HG03558 (cell line): ENCODE measurements at regions not wholly inside any gene's neighbourhood (a gene's known extent, or its start where the extent isn't known, plus 50 kb on each side); places are given as distances from the start of the nearest gene placed in this dataset.
"Not testable (repeated sequence)": the region's sequence is repeated elsewhere in the genome, so short reads cannot be mapped to it uniquely, and the experiment has no call there.

Experiments used
- ATAC-seq: cut with Tn5 transposase; IDR thresholded peaks from one replicate; pipeline ENCODE4 v1.9.1; 2021; ENCODE audit warnings: moderate number of reproducible peaks; ENCODE audit not compliant: unreplicated experiment; ENCODE audit errors: extremely low read depth

DNA sequence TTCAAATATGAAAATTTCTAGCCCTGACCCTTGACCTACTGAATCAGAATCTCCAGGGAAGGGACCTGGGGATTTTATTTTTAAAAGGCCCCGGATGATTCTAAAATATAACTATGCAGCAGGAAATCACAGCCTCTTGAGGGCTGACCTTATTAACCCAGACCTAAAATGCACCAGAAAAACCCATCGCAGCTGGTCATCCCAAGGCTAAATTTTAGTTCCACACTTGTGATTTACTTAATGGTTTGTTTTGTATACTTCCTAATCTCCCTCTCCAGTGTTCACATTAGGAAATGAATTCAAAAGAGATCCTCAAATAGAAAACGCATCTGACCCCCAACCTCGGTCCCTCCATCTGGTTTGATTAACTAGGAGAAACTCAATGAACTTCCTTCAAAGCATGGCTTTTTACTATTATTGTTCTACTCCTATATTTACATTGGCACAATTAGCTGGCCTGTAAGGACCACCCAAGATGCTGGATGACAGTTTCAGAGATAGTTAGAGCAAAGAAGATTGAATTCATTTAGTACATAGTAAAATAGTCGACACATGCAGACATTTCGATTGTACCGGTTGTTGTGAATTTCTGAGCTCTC is 147.8 kb upstream of the MED14 start:
- ATAC-seq, result no peak

DNA sequence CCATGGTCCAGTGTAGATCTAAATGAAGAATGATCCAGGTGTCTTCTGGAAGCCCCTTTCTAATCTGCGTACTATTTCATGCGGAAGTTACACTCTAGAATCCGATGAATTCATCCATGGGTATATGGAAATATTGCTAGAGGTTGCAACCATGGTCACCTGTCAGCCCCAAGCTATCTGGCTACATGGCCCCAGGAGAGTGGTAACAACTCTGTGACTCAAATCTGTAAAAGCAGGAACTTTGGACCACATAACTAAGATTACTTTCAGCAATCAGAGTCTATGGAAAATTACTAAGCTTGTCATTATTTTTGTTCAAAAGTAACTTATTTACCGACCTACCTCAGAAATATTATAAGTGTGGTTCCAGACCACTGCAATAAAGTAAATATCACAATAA is 150.6 kb upstream of the MED14 start:
- no peak for ATAC-seq

DNA sequence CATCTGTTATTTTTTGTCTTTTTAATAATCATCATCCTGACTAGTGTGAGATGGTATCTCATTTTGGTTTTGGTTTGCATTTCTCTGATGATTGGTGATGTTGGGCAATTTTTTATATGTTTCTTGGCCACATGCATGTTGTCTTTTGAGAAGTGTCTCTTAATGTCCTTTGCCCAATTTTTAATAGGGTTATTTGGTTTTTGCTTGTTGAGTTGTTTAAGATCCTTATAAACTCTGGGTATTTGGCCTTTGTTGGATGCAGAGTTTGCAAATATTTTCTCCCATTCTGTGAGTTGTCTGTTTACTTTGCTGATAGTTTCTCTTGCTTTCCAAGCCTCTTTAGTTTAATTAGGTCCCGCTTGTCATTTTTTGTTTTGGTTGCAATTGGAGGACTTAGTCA is 152.1 kb upstream of the MED14 start:
- ATAC-seq, result no peak

DNA sequence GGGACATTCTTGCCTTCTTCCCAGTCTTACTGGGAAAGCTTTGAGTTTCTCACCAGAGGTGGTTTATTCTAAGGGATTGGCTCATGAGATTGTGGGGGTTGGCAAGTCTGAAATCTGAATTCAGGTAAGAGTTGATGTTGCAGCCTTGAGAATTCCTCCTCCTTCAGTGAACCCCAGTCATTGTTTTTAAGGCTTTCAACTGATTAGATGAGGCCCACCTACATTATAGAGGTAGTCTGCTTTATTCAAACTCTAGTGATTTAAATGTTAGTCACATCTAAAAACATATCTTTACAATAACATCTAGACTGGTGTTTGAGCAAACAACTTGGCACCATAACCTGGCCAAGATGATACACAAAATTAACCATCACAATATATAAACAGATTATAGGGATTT is 156.5 kb upstream of the MED14 start:
- no peak for ATAC-seq

DNA sequence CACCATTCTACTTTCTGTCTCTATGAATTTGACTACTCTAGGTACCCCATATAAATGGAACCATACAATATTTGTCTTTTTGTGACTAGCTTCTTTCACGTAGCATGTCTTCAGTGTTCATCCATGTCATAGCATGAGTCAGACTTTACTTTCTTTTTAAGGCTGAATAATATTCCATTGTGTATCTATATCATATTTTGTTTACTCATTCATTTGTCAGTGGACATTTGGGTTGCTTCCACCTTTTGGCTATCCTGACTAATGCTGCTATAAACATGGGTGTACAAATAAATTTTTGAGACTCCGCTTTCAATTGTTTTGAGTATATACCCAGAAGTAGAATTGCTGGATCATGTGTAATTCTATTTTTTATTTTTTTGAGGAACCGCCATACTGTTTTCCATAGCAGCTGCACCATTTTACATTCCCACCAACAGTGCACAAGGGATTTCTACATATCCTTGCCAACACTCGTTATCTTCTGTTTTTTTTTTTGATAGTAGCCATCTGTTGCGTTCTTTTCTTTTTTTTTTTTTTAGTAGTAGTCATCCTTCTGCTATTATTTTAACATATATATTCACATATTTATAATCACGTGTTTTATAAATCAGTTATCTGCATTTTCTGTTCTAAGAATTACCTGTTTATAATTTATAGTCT is 158.0 kb upstream of the MED14 start:
- no peak for ATAC-seq

DNA sequence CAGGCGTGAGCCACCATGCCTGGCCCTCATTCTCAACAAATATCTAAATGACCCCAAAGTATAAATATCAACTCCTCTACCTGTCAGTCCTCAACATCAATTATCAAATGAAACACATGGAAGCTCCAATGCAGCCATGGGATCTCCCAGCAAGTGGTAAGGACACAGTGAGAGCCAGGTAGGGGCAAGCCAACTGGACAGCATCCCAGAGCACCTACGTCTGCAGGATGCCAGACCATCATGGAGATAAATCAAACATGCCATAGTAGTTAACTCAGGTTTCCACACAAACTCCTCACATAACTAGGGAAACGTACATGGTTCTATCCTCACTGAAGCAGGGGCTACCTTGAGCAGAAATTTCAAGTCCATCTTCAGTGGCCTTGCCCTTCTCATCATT is 159.9 kb upstream of the MED14 start:
- ATAC-seq, result no peak

DNA sequence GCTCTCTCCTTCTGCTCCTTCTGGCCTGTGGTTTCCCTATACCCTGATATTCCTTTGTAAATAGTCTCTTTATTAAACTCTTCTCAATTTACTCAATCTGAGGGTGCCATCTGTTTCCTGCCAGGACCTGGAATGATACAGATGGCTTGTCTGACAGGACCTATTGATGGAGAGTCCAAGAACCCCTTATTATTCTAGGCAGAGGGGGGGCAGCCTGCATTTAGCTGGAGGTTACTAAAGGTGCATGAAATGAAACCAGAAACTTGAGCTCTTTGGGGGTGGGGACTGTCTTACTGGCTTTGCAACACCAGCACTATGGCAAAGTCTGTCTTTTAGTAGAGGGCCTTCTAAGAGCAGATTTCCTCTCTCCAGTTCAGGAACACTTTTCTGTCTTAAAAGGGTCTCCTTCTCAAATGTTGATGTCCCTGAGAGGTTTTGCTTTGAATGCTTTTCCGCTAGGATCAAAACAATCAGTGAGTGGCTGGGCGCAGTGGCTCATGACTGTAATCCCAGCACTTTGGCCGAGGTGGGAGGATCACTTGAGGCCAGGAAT is 162.5 kb upstream of the MED14 start:
- ATAC-seq, result no peak

DNA sequence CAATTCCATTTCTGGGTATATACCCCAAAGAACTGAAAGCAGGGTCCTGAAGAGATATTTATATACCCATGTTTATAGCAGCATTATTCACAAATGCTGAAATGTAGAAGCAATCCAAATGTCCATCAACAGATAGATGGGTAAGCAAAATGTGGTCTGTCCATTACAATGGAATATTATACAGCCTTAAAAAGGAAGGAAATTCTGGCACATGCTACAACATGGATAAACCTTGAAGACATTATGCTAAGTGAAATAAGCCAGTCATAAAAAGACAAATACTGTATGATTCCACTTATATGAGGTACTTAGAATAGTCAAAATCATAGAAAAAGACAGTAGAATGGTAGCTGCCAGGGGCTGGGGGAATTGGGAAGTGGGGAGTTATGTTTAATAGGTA is 169.4 kb upstream of the MED14 start:
- not testable (repeated sequence) for ATAC-seq

DNA sequence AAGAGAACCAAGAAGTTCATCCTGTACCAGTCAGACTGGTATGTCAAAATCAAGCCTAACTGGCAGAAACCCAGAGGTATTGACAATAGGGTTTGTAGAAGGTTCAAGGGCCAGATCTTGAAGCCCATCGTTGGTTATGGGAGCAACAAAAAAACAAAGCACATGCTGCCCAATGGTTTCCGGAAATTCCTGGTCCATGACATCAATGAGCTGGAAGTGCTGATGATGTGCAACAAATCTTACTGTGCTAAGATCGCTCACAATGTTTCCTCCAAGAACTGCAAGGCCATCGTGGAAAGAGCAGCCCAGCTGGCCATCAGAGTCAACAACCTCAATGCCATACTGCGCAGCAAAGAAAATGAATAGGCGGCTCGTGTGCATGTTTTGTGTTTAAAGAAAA is 172.7 kb upstream of the MED14 start:
- ATAC-seq, result no peak

DNA sequence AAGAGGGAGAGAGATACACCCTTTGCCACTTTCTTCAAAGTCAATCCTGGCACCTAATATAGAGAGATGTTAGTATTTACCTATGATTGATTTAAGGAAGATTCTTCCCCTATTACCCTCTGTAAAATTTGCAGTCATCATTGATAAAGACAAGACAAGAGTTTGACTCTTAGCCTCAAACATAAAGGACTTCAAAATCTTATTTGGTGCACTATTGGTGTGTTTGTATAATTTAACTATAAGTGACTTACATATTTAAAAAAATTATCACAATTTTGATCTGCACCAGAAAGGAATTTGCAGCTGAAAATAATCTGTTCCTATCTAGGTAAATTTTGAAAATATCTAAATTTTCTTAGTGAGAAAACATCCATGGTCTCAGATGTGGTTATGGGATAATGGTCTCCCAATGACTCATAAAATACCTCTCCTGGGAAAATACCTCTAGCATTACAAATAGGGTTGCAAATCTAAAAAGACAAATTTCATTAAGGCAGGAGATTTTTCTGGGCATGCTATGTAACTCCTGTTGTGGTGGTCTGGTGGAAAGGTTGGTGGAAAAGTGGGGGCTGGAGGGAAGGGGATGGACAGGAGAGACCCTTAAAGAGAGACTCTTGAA is 173.6 kb upstream of the MED14 start:
- no peak for ATAC-seq

DNA sequence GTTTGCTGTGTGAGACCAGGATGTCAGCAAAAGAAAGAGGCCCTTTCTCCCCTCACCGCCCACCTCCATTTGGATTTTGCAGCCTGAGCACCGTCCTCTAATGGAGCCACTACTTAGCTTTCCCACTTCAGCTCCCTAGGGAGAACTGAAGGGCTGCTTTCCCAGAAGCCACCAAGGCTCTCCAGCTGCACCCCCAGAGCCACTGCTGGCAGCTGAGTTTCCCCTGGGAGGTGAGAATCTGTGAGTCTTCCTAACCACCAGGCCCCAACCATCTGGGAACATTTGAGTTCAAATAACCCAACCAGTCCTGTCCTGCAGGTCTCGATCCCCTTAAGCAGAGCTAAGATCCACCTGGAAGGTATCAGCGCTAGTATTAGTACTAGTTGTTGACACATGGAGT is 173.1 kb upstream of the USP9X start:
- ATAC-seq, result no peak

DNA sequence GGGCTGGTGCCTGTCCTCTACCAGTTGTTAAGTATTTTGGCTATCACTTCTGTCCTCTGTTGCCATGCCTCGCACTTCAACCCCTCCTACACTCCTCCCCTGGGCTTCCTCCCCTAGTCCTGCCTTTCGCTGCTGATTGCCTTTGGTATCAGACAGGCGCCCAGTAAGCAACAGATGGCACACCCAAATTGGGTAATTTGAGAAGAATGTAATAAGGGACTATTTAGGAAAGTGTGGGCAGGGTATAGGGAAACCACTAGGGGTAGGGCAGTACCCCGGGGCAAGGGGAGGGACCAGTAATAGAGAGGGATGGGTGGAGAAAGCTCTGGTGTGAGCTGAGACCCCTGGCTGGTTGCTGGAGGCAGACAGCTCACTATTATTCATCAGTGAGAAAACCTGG is 172.7 kb upstream of the USP9X start:
- no peak for ATAC-seq

DNA sequence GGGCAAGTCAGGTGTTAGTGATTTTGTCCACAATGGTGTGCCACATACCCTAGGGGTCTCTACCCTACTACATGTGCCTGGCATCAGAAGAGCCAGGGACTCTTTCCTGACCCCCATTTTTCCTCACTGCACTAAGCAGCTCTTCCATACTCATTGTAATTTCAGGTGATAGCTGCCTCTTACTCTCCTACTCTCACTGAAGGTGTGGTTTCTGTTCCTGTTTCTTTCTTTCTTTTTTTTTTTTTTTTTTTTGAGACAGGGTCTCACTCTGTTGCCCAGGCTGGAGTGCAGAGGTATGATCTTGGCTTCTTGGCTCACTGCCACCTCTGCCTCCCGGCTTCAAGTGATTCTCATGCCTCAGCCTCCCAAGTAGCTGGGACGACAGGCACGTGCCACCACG is 164.9 kb upstream of the USP9X start:
- ATAC-seq, result no peak

DNA sequence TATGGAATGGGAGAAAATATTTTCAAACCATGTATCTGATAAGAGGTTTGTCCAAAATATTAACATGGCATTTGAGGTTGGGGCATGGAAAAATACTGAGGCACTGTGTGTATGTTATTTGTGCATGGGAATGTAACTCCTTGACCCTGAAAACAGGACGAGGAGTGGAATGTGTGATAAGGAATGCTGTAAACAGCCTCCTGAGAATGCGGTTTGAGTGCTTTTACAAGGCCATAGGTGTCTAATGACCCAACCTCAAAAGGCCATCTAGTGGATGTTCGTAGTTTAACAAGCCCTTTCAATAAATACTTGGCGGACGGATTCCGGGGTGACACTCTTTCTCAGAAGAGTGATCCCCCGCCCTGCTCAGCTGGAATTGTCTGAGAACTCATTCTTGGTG is 162.9 kb upstream of the USP9X start:
- no peak for ATAC-seq

DNA sequence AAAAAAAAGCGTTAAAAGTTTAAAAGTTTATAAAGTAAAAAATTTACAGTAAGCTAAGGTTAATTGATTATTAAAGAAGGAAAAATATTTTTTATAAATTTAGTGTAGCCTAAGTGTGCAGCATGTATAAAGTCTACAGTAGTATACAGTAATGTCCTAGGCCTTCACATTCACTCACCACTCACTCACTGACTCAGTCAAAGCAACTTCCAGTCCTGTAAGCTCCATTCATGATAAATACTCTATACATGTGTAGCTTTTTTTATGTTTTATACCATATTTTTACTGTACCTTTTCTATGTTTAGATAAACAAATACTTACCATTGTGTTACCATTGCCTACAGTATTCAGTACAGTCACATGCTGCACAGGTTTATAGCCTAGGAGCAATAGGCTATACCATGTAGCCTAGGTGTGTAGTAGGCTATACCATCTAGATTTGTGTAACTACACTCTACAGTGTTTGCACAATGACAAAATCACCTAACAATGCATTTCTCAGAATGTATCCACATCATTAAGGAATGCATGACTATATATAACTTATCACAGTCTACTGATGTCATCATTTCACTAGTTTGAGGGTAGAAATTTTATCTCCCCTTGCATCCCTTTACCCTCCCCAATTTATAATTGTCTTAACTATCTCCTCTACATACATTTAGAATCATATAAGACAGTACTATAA is 158.4 kb upstream of the USP9X start:
- not testable (repeated sequence) for ATAC-seq

DNA sequence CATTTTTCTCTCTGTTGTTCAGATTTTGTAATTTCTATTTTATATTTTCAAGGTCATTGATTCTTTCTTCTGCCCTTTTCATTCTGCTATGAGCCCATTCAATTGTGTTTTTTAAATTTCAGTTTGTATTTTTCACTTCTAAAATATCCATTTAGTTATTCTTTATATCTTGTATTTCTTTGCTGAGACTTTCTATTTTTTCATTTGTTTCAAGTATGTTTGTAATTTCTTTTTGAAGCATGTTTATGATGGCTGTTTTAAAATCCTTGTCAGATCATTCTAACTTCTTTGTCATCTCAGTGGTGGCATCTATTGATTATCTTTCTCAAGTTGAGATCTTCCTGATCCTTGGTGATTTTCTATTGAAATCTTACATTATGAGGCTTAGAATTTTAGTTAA is 157.2 kb upstream of the USP9X start:
- ATAC-seq, result no peak

DNA sequence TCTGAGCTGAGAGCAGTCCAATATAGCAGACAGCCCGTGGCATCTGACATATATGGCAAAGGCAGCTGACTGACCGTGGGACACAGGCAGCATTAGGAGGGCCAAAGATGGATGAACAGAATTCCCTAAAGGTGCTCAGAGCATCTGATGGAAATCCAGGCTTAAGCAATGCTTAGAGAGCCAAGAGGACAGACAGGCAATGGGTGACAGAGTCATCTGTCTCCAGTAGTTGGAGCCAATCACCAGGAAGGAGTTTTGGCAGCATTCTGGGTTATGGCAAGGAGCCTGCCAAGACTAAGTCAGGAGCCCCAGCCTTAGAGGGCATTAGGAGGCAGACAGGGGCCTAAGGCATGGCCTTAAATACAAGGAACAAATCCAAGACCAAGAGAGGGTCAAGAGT is 153.3 kb upstream of the USP9X start:
- no peak for ATAC-seq

DNA sequence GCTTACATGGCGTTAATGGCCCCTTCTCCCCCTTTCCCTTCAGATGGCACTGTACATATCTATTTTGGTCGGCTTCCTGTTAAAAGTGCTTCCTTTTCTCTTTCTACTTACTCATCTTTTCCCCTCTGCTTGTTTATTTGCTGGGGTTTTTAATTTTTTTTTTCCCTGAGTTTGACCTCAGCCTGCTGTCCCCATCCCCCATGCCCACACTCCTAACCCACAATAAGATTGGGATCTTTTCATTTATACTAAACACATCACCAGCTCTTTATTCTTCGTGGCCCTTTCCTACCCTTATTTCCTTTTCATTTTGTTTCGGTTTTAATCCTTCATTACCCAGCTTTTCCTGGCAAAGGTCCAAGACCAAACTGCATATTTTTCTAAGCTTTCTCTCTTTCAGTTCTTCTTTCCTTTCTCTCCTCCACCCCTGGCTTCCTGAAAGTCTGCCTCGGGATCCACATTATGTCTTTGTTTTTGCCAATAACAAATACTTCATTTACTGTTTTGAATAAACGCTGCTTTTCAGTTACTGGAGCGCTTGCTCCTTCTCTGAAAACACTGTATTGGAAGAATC is 152.0 kb upstream of the USP9X start:
- no peak for ATAC-seq

DNA sequence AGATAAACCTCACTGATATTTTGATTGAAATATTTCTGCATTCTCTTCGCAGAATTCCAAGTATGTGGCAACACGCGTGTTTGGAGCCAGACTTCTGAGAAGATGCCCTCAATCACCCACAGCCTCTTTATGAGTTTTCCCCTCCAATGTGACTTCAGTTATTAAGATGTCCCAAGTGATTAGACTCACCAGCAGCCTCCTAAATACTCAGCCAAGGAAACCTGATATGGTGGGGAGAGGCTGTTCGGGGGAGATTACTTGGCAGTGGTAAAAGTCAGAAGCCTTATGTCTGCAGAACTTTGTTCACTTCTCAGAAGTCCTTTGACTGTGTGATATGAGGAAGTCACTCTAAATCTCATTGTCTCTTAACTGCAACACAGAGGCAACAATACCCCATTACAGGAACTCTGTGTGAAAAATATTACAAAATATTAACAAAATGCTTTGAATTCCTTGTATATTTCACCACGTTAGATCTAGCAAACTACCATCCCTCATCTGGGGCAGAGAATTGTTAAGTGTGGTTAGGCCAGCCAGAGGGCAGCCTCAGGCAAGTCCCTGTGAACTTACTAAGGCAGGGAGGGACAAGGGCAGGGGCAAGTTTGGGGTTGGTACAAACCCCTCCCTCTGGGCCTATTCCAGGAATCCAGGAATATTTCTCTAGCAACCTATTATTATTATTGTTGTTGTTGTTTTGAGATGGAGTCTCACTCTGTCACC is 151.4 kb upstream of the USP9X start:
- ATAC-seq, result no peak

DNA sequence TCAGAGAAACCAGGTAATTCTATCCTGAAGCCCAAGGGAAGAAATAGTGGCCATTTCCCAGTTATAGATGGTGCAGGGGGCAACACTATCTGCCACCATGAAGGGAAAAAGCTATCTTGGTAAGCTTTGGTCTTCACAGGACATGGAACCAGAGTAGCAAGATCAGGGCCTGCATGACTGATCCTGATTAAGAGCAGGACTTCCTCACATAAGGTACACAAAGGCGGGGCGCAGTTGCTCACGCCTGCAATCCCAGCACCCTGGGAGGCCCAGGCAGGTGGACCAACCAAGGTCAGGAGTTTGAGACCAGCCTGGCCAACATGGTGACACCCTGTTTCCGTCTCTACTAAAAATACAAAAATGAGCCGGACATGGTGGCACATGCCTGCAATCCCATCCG is 148.4 kb upstream of the USP9X start:
- ATAC-seq, result no peak
